GM12872 (cell line): ENCODE measurements at regions not wholly inside any gene's neighbourhood (a gene's known extent, or its start where the extent isn't known, plus 50 kb on each side); places are given as distances from the start of the nearest gene placed in this dataset.

ENCODE experiments used
- TF ChIP-seq, protein P1 (sequence below): IDR thresholded peaks from 3 replicates; pipeline ENCODE4 v1.5.1; 2011; ENCODE audit warnings: low read depth, mild to moderate bottlenecking, low read length, moderate library complexity; ENCODE audit not compliant: insufficient read depth

- TF ChIP-seq, protein P1, sequence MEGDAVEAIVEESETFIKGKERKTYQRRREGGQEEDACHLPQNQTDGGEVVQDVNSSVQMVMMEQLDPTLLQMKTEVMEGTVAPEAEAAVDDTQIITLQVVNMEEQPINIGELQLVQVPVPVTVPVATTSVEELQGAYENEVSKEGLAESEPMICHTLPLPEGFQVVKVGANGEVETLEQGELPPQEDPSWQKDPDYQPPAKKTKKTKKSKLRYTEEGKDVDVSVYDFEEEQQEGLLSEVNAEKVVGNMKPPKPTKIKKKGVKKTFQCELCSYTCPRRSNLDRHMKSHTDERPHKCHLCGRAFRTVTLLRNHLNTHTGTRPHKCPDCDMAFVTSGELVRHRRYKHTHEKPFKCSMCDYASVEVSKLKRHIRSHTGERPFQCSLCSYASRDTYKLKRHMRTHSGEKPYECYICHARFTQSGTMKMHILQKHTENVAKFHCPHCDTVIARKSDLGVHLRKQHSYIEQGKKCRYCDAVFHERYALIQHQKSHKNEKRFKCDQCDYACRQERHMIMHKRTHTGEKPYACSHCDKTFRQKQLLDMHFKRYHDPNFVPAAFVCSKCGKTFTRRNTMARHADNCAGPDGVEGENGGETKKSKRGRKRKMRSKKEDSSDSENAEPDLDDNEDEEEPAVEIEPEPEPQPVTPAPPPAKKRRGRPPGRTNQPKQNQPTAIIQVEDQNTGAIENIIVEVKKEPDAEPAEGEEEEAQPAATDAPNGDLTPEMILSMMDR = no peak
Observed at GRCh38 chr20:20831794-20832193, 119.3 kb upstream of the RALGAPA2 start.

DNA sequence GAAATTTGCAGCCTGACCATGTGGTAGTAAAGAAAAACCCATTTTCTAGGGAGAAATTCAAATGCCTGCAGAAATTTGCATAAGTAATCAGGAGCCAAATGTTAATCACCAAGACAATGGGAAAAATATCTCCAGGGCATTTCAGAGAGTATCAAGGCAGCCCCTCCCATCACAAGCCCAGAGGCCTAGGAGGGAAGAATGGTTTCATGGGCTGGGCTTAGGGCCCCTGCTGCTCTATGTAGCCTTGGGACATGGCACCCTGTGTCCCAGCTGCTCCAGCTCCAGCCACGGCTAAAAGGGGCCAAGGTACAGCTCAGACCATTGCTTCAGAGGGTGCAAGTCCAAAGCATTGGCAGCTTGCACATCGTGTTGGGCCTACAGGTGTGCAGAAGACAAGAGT lies 117.2 kb upstream of the RALGAPA2 start:
- TF ChIP-seq, protein P1 = no peak

GRCh38 chr20:20827992-20828597 lies 115.7 kb upstream of the RALGAPA2 start:
- TF ChIP-seq, protein P1 = no peak

- TF ChIP-seq, protein P1 = peak; percentile 82
Observed at GRCh38 chr20:20824924-20825584, 112.6 kb upstream of the RALGAPA2 start.

- TF ChIP-seq, protein P1 = no peak
Observed at GRCh38 chr20:20823476-20823881, 111.0 kb upstream of the RALGAPA2 start.

DNA sequence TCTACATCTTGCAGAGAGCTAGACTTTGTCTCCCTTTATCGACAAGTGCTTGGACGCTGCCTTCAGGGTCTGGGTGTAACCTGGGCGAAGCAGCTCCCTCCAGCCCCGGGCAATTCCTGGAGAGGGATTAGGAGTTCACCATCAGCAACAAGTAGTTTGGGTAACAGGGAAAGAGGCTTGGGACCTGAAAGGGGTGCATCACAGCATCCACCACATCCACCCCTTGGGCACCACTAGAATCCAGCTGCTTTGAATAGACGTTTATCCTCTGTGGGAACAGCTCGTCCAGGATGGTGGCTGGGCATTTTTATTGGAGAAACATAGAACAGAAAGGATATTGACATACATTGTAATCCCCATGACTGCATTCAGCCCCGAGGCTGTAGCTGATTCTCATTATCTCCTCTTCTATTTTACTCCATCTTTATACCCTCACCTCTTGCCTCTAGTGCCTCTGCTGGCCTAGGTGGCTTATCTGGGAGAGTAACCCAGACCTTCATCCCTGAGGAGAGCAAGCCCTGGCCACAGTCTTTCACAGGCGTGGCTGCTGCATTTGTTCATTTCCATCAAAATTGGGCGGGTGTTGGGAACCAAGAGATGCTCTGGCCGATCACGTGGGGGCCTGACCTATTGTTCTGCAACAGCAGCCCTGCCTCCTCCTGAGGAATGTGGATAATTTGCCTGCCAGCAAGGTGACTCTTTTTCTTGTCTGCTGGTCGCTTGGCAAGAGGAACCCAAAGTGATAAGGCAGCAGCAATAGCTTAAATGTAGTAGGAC lies 109.2 kb upstream of the RALGAPA2 start:
- TF ChIP-seq, protein P1 = no peak

DNA sequence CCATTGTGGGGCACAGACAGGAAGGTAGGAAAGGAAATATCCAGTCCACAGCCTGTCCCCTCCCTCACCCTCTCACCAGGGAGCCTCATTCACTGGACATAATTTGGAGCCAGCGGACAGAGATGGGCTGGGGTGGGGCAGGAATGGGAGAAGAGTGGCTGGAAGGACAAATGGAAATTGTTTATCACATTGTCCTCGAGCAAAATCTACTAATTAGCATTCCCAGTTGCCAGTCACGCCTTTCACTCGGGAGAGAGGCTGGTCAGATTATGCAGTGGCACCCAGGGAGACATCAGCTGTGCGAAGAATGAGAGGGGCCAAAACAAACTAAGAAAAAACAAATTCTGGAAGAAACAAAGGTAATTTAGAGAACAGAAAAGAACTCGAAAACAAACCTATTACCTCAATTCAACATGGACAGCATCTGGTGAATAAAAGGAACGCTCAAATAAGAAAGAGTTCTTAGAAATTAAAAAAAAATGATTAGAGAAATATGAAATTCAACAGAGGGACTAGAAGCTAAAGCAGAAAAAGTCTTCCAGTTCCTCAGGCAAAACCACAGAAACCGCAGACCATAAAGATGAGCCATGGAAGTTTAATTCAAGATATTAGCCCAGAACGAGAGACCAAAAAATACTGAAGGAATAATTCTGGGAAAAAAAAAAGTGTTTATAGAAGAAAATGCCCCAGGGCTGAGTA lies 108.5 kb upstream of the RALGAPA2 start:
- TF ChIP-seq, protein P1 = no peak
